PFSK-1 (cell line): ENCODE measurements at regions not wholly inside any gene's neighbourhood (a gene's known extent, or its start where the extent isn't known, plus 50 kb on each side); places are given as distances from the start of the nearest gene placed in this dataset.

Experiments
- FOXP2 ChIP-seq: optimal IDR thresholded peaks from 2 replicates; pipeline ENCODE3; 2011; ENCODE audit warnings: borderline replicate concordance, control low read depth, inconsistent platforms; ENCODE audit not compliant: insufficient read depth; ENCODE audit errors: extremely low read length, extremely low read depth
- TAF1 ChIP-seq: IDR thresholded peaks from 2 replicates; pipeline ENCODE4 v1.6.1; 2012; ENCODE audit warnings: low read length, control low read depth, borderline replicate concordance; ENCODE audit not compliant: insufficient read depth
- TF ChIP-seq, protein P1 (sequence below), 2 experiments: IDR thresholded peaks; 2 replicates each; pipeline versions ENCODE4 v1.6.1 to v1.8.0; 2011 to 2012; ENCODE audit warnings: low read depth in 2 of 2, low read length in 2 of 2, control low read depth in 1 of 2, inconsistent platforms in 1 of 2, mild to moderate bottlenecking in 1 of 2, moderate library complexity in 1 of 2; ENCODE audit not compliant: insufficient read depth in 1 of 2

DNA sequence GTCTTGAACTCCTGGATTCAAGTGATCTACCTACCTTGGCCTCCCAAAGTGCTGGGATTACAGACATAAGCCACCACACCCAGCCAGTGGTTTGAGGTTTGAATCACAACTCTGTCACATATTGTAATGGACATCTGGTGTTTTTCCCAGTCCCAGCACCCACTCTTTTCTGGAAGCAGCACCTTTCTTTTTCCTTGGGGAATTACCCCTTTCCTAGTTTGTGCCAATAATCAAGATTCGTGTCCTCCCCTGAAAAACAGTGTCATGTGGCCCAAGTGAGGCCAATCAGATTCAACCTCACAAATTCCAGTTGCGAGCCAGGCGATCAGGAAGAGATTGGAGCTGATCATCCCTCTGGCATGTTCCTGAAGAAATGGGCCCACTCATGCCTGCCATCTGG is 71.7 kb upstream of the SGK1 start:
- no peak for TF ChIP-seq TAF1
- TF ChIP-seq, protein P1, sequence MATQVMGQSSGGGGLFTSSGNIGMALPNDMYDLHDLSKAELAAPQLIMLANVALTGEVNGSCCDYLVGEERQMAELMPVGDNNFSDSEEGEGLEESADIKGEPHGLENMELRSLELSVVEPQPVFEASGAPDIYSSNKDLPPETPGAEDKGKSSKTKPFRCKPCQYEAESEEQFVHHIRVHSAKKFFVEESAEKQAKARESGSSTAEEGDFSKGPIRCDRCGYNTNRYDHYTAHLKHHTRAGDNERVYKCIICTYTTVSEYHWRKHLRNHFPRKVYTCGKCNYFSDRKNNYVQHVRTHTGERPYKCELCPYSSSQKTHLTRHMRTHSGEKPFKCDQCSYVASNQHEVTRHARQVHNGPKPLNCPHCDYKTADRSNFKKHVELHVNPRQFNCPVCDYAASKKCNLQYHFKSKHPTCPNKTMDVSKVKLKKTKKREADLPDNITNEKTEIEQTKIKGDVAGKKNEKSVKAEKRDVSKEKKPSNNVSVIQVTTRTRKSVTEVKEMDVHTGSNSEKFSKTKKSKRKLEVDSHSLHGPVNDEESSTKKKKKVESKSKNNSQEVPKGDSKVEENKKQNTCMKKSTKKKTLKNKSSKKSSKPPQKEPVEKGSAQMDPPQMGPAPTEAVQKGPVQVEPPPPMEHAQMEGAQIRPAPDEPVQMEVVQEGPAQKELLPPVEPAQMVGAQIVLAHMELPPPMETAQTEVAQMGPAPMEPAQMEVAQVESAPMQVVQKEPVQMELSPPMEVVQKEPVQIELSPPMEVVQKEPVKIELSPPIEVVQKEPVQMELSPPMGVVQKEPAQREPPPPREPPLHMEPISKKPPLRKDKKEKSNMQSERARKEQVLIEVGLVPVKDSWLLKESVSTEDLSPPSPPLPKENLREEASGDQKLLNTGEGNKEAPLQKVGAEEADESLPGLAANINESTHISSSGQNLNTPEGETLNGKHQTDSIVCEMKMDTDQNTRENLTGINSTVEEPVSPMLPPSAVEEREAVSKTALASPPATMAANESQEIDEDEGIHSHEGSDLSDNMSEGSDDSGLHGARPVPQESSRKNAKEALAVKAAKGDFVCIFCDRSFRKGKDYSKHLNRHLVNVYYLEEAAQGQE (IDR thresholded peaks at IDR 0.05; ENCODE audit: insufficient read depth in 1 of 2, low read depth in 2 of 2, low read length in 2 of 2): no peak
- TF ChIP-seq FOXP2: no peak
